Sigmoid colon (tissue), 6 donors: ENCODE measurements at regions not wholly inside any gene's neighbourhood (a gene's known extent, or its start where the extent isn't known, plus 50 kb on each side); places are given as distances from the start of the nearest gene placed in this dataset.

Experiments used
- DNase-seq: peaks from one replicate; pipeline ENCODE4 v3.0.0-alpha.2; 2019
- H3K27ac ChIP-seq, 4 donors: fragments of 200-600 bp; sonication (generic); one replicate each; pipeline ENCODE4 v1.5.1; 2016 to 2019; ENCODE audit warnings: mild to moderate bottlenecking in 1 of 4
- H3K27me3 ChIP-seq, 3 donors: fragments of 200-600 bp; sonication (generic); one replicate each; pipeline ENCODE4 v1.5.1; 2019; ENCODE audit warnings: mild to moderate bottlenecking in 1 of 3
- H3K36me3 ChIP-seq, 4 donors: fragments of 200-600 bp; sonication (generic); one replicate each; pipeline ENCODE4 v1.5.1; 2016 to 2019
- H3K4me1 ChIP-seq, 4 donors: fragments of 200-600 bp; sonication (generic); one replicate each; pipeline ENCODE4 v1.5.1; 2017 to 2019
- H3K4me3 ChIP-seq, 4 donors: fragments of 200-600 bp; sonication (generic); one replicate each; pipeline ENCODE4 v1.5.1; 2017 to 2019; ENCODE audit warnings: mild to moderate bottlenecking in 2 of 4, moderate library complexity in 1 of 4
- H3K9me3 ChIP-seq, 4 donors: fragments of 200-600 bp in 3 of 4; sonication (generic) in 3 of 4; one replicate each; pipeline versions ENCODE4 v1.5.1 to v1.6.1; 2013 to 2019
- CTCF ChIP-seq, 4 experiments: fragments of 450-650 bp in 3 of 4; fragments of 200-600 bp in 1 of 4; IDR thresholded peaks; one replicate each; pipeline ENCODE4 v1.5.1; 2016 to 2019; ENCODE audit warnings: antibody characterized with exemption in 4 of 4, mild to moderate bottlenecking in 3 of 4, moderate library complexity in 2 of 4
- EP300 ChIP-seq, 4 donors: sonication (generic); formaldehyde crosslinking; IDR thresholded peaks; one replicate each; pipeline ENCODE4 v1.6.1; 2017; ENCODE audit warnings: antibody characterized with exemption in 4 of 4
- POLR2A ChIP-seq, 2 donors: fragments of 450-650 bp; IDR thresholded peaks; one replicate each; pipeline ENCODE4 v1.6.1; 2016; ENCODE audit warnings: antibody characterized with exemption in 2 of 2, mild to moderate bottlenecking in 2 of 2, moderate library complexity in 2 of 2
- POLR2AphosphoS5 ChIP-seq, 4 donors: sonication (generic); formaldehyde crosslinking; IDR thresholded peaks; one replicate each; pipeline ENCODE4 v1.6.1; 2017; ENCODE audit warnings: antibody characterized with exemption in 4 of 4
- WGBS, 2 donors: extraction: QIAGEN DNeasy Blood & Tissue Kit; methylation state at CpG; one replicate each; pipeline ENCODE4 v1.1.7; 2013; 5-methylcytosine and 5-hydroxymethylcytosine counted together
- intact Hi-C: fragments of 100-400 bp; cut with DNase I; formaldehyde crosslinking; loops from one replicate; pipeline ENCODE4 v1.15.1; 2023
- donor health status: healthy with polysubstance abuse.
- donor health status: healthy.

DNA sequence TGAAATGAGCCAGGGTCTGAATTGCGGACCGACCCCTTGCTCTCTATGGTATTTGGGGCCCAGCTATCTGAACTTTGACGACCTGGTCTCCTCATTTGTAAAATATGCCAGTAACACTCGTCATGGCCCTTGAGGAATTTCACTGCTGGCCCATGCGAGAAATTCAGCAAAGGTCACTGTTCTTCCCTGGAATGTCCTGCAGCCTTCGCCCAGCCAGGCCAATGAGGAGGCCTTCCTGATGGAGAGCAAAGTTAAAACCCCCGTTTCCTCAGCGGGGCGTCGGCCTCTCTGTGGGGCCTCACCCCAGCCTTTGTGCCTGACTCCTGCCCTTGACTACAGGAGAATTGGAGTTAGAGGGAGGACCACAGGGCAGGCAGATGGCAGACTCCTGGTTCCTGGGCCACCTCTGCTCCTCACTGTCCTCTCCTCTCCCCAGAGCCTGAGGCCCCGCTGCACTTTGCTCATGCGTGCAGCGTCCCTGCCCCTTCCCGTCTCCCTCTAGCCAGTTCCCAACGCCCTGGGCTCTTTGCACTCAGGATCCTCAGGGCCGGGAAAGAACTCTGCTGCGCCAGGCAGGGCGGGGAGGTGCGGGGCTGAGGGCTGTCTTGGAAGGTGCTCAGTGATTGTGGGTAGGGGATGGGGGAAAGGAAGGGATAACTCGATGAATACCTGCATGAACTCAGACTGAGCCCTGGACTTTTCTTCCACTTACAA, 257.0 kb upstream of the RAB6C start:
- Histone ChIP-seq H3K27ac (no peak overlapping the region), H3K9me3 (no peaks in the 10 kb centered on the region), H3K4me1 (no peaks in the 10 kb centered on the region), H3K27me3 (no peaks in the 10 kb centered on the region), H3K4me3 (no peak overlapping the region), H3K36me3 (no peaks in the 10 kb centered on the region)
- TF ChIP-seq POLR2A (IDR thresholded peaks at IDR 0.05) (no peak), POLR2AphosphoS5 (IDR thresholded peaks at IDR 0.05) (no peak), EP300 (IDR thresholded peaks at IDR 0.05) (no peak), CTCF (IDR thresholded peaks at IDR 0.05) (no peak)
- DNase-seq, result no peak
- 67 to 81% methylated on average over 20 of the region's 20 CpGs for WGBS, 2 donors
- intact Hi-C loops, result no loop called here

GRCh38 chr2:129723277-129724020, 256.0 kb upstream of the RAB6C start:
- intact Hi-C loops, result no loop called here
- Histone ChIP-seq H3K4me1 (no peaks in the 10 kb centered on the region), H3K36me3 (no peaks in the 10 kb centered on the region), H3K4me3 (no peak overlapping the region), H3K27ac (no peak overlapping the region), H3K9me3 (no peaks in the 10 kb centered on the region), H3K27me3 (no peaks in the 10 kb centered on the region)
- TF ChIP-seq CTCF (IDR thresholded peaks at IDR 0.05), result no peak
- no peak for TF ChIP-seq POLR2A (IDR thresholded peaks at IDR 0.05)
- TF ChIP-seq EP300 (IDR thresholded peaks at IDR 0.05), result no peak
- no peak for TF ChIP-seq POLR2AphosphoS5 (IDR thresholded peaks at IDR 0.05)
- no peak for DNase-seq
- WGBS, 2 donors, result 82 to 87% methylated on average over 13 of the region's 13 CpGs

DNA sequence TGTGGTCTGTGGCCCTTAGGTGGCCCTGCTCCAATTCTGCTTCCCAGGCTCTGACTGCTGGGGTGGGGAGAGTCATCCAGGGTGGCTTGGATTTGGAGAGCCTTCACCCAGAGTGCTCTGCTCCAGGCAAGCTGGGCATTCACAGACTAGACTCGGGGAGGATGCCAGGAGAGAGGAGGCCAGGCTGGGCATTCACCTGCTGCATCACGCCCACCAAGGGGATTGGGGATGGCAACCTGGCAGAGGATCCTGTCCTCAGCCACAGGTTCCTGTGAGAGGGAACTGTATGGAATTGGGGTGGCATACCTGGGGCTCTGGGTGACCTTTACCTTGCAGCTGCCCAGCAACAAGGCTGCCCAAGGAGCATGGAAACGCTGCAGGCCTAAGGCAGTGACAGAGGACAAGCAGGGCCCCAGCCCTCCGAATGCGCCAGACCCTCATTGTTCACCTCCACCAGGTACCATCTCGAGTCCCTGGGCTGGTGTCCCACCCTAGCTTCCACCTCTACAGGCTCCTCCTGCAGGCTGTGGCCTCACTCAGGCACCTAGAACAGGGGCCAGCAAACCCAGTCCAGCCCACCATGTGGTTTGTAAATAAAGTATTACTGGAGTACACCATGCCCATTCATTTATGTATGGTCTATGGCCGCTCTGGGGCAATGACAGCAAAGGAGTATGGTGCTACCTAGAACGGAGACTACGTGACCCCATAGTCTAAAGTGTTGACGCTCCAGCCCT, 255.3 kb upstream of the RAB6C start:
- no peak overlapping the region for H3K27ac ChIP-seq
- H3K27me3 ChIP-seq, result no peaks in the 10 kb centered on the region
- intact Hi-C loops, result no loop called here
- 93% methylated on average over 10 of the region's 10 CpGs for WGBS, 2 donors
- no peaks in the 10 kb centered on the region for H3K4me1 ChIP-seq
- TF ChIP-seq EP300 (IDR thresholded peaks at IDR 0.05) (no peak), CTCF (IDR thresholded peaks at IDR 0.05) (no peak), POLR2AphosphoS5 (IDR thresholded peaks at IDR 0.05) (no peak), POLR2A (IDR thresholded peaks at IDR 0.05) (no peak)
- no peaks in the 10 kb centered on the region for H3K36me3 ChIP-seq
- H3K9me3 ChIP-seq, result no peaks in the 10 kb centered on the region
- DNase-seq, result no peak
- H3K4me3 ChIP-seq, result no peak overlapping the region

DNA sequence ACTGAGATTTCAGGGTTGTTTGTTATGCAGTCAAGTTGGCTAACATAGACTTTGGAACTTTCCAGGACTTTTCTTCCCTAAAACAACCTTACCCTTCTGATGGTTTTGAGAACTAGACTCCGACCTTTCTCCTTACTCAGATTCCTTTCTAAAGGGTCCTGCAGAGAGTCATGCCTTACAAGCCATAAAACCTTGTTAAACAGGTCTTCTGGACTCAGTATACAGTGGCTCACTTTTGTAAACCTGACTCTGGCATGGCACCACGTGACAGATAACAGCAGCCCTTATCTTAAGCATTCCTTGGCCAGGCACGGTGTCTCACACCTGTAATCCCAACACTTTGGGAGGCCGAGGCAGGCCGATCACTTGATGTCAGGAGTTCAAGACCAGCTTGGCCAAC, 253.2 kb upstream of the RAB6C start:
- no peak for DNase-seq
- 12 to 50% methylated on average over 5 of the region's 5 CpGs for WGBS, 2 donors
- H3K4me1 ChIP-seq, result no peaks in the 10 kb centered on the region
- intact Hi-C loops, result no loop called here
- TF ChIP-seq POLR2A (IDR thresholded peaks at IDR 0.05) (no peak), CTCF (IDR thresholded peaks at IDR 0.05) (no peak), POLR2AphosphoS5 (IDR thresholded peaks at IDR 0.05) (no peak), EP300 (IDR thresholded peaks at IDR 0.05) (no peak)
- H3K36me3 ChIP-seq, result no peaks in the 10 kb centered on the region
- no peaks in the 10 kb centered on the region for H3K27me3 ChIP-seq
- H3K9me3 ChIP-seq, result no peaks in the 10 kb centered on the region
- H3K27ac ChIP-seq, result no peak overlapping the region
- H3K4me3 ChIP-seq, result no peak overlapping the region
